Naive thymus-derived CD4-positive, alpha-beta T cell (primary cell): ENCODE measurements at regions not wholly inside any gene's neighbourhood (a gene's known extent, or its start where the extent isn't known, plus 50 kb on each side); places are given as distances from the start of the nearest gene placed in this dataset.

Experiments
- ATAC-seq: fragments of 150-1000 bp; cut with Tn5 transposase; 2 replicates; pipeline ENCODE4 v1.10.0; 2021; ENCODE audit warnings: mild to moderate bottlenecking, moderate library complexity
- CTCF ChIA-PET: fragments of 350-600 bp; sonication (Branson Sonifier 250); formaldehyde crosslinking; loops from one replicate; lab custom pipeline; 2021; ENCODE audit warnings: antibody characterized with exemption; lab: Charles Lee
- POLR2A ChIA-PET: fragments of 350-600 bp; sonication (Branson Sonifier 250); formaldehyde crosslinking; loops from one replicate; lab custom pipeline; 2021; ENCODE audit warnings: antibody characterized with exemption, inconsistent platforms; lab: Charles Lee
- DNase-seq, 9 donors: peaks; one replicate each; pipeline versions ENCODE4 v3.0.0 to v3.0.0-alpha.2; 2020 to 2022; ENCODE audit warnings: mixed read lengths in 1 of 9
- H3K27ac ChIP-seq: one replicate; pipeline ENCODE4 v1.7.0; 2013; ENCODE audit warnings: mild to moderate bottlenecking, low read depth, low read length, moderate library complexity
- H3K27me3 ChIP-seq, 2 donors: one replicate each; pipeline ENCODE4 v1.7.0; 2013; ENCODE audit warnings: low read length in 2 of 2, mild to moderate bottlenecking in 2 of 2, moderate library complexity in 2 of 2; ENCODE audit not compliant: control insufficient read depth in 2 of 2, insufficient read depth in 2 of 2
- H3K36me3 ChIP-seq, 3 experiments: 1 replicate in 2 of 3; 2 replicates in 1 of 3; pipeline ENCODE4 v1.7.0; 2013; ENCODE audit warnings: low read length in 3 of 3, mild to moderate bottlenecking in 3 of 3, moderate library complexity in 1 of 3; ENCODE audit not compliant: insufficient read depth in 3 of 3, control insufficient read depth in 2 of 3
- H3K4me1 ChIP-seq, 2 donors: one replicate each; pipeline ENCODE4 v1.7.0; 2013; ENCODE audit warnings: low read length in 2 of 2, mild to moderate bottlenecking in 2 of 2, moderate library complexity in 1 of 2; ENCODE audit not compliant: control insufficient read depth in 2 of 2, insufficient read depth in 2 of 2
- H3K4me3 ChIP-seq: 2 replicates; pipeline ENCODE4 v1.7.0; 2013; ENCODE audit warnings: mild to moderate bottlenecking, low read length
- H3K9me3 ChIP-seq, 3 experiments: 1 replicate in 2 of 3; 2 replicates in 1 of 3; pipeline ENCODE4 v1.7.0; 2013; ENCODE audit warnings: low read length in 3 of 3; ENCODE audit not compliant: control insufficient read depth in 2 of 3
- H3K27ac Mint-ChIP-seq, 9 donors: one replicate each; pipeline ENCODE4 v1.8.0; 2020 to 2022; ENCODE audit warnings: mixed read lengths in 9 of 9, mild to moderate bottlenecking in 8 of 9, moderate library complexity in 5 of 9, inconsistent platforms in 2 of 9
- H3K27me3 Mint-ChIP-seq, 5 donors: one replicate each; pipeline ENCODE4 v1.8.0; 2021 to 2022; ENCODE audit warnings: mixed read lengths in 5 of 5, mild to moderate bottlenecking in 1 of 5
- H3K36me3 Mint-ChIP-seq, 5 donors: one replicate each; pipeline ENCODE4 v1.8.0; 2020 to 2022; ENCODE audit warnings: mixed read lengths in 5 of 5, mild to moderate bottlenecking in 3 of 5, inconsistent platforms in 1 of 5
- H3K4me1 Mint-ChIP-seq, 7 donors: one replicate each; pipeline ENCODE4 v1.8.0; 2020 to 2022; ENCODE audit warnings: mixed read lengths in 7 of 7, mild to moderate bottlenecking in 3 of 7, inconsistent platforms in 1 of 7
- H3K4me3 Mint-ChIP-seq, 10 donors: one replicate each; pipeline ENCODE4 v1.8.0; 2020 to 2022; ENCODE audit warnings: mild to moderate bottlenecking in 10 of 10, mixed read lengths in 10 of 10, moderate library complexity in 6 of 10, inconsistent platforms in 2 of 10
- H3K9me3 Mint-ChIP-seq, 11 donors: one replicate each; pipeline ENCODE4 v1.8.0; 2020 to 2022; ENCODE audit warnings: mixed read lengths in 11 of 11, mild to moderate bottlenecking in 4 of 11, inconsistent platforms in 1 of 11, moderate library complexity in 1 of 11
- intact Hi-C, 2 donors: fragments of 100-400 bp; cut with micrococcal nuclease; formaldehyde crosslinking; loops; one replicate each; pipeline ENCODE4 v1.15.1; 2023

GRCh38 chr3:23656199-23656598 lies 149.6 kb upstream of the UBE2E1 start:
- POLR2A ChIA-PET, result no interaction called here
- Histone ChIP-seq H3K27me3 (no peaks in the 10 kb centered on the region), H3K4me1 (no peaks in the 10 kb centered on the region), H3K36me3 (no peaks in the 10 kb centered on the region), H3K4me3 (no peak overlapping the region), H3K27ac (no peak overlapping the region), H3K9me3 (peaks cover 0 to 5% (median 0%) of the 10 kb centered on the region in 3 experiments)
- no peak overlapping the region for H3K4me3 Mint-ChIP-seq
- no peak for DNase-seq
- no peak for ATAC-seq
- CTCF ChIA-PET, result no interaction called here
- peaks cover 2 to 11% (median 9%) of the 10 kb centered on the region in 5 donors for H3K27me3 Mint-ChIP-seq
- intact Hi-C loops, result no loop called here
- H3K9me3 Mint-ChIP-seq, result peaks cover 0 to 10% (median 5%) of the 10 kb centered on the region in 11 donors
- no peak overlapping the region for H3K27ac Mint-ChIP-seq
- H3K36me3 Mint-ChIP-seq, result peaks cover 0 to 7% (median 0%) of the 10 kb centered on the region in 5 donors
- peaks cover 0 to 14% (median 9%) of the 10 kb centered on the region in 7 donors for H3K4me1 Mint-ChIP-seq

- ChIA-PET CTCF (interaction anchor here (0.7 kb wide), 1 partner anchor 492 kb away, joined by 4 read pairs; no protein-coding TSS in a partner anchor), POLR2A (no interaction called here)
- no peak overlapping the region for H3K27ac Mint-ChIP-seq
- H3K4me3 Mint-ChIP-seq, result no peak overlapping the region
- ATAC-seq (no peak), DNase-seq (no peak)
- Histone ChIP-seq H3K36me3 (no peaks in the 10 kb centered on the region), H3K27me3 (no peaks in the 10 kb centered on the region), H3K4me3 (no peak overlapping the region), H3K9me3 (peaks cover 0 to 5% (median 0%) of the 10 kb centered on the region in 3 experiments), H3K27ac (no peak overlapping the region), H3K4me1 (no peaks in the 10 kb centered on the region)
- intact Hi-C loops, result no loop called here
- H3K27me3 Mint-ChIP-seq, result peaks cover 8 to 11% (median 9%) of the 10 kb centered on the region in 5 donors
- H3K4me1 Mint-ChIP-seq, result peaks cover 0 to 14% (median 9%) of the 10 kb centered on the region in 7 donors
- H3K36me3 Mint-ChIP-seq, result peaks cover 0 to 7% (median 0%) of the 10 kb centered on the region in 5 donors
- H3K9me3 Mint-ChIP-seq, result peaks cover 0 to 10% (median 4%) of the 10 kb centered on the region in 11 donors
Observed at GRCh38 chr3:23656821-23657220, 148.9 kb upstream of the UBE2E1 start.

- POLR2A ChIA-PET, result interaction anchor here (0.6 kb wide), 1 partner anchor 111 kb away, joined by 3 read pairs; no protein-coding TSS in a partner anchor
- Mint-ChIP-seq H3K36me3 (peaks cover 0 to 7% (median 0%) of the 10 kb centered on the region in 5 donors), H3K27ac (no peak overlapping the region), H3K9me3 (peaks cover 0 to 10% (median 4%) of the 10 kb centered on the region in 11 donors), H3K4me1 (peaks cover 0 to 14% (median 9%) of the 10 kb centered on the region in 7 donors), H3K4me3 (no peak overlapping the region), H3K27me3 (peaks cover 8 to 12% (median 10%) of the 10 kb centered on the region in 5 donors)
- Histone ChIP-seq H3K4me1 (no peaks in the 10 kb centered on the region), H3K27ac (no peak overlapping the region), H3K9me3 (peaks cover 0 to 5% (median 0%) of the 10 kb centered on the region in 3 experiments), H3K36me3 (no peaks in the 10 kb centered on the region), H3K27me3 (no peaks in the 10 kb centered on the region), H3K4me3 (no peak overlapping the region)
- ATAC-seq (no peak), DNase-seq (no peak)
- CTCF ChIA-PET, result no interaction called here
- intact Hi-C loops, result no loop called here
Observed at GRCh38 chr3:23657647-23658046, 148.1 kb upstream of the UBE2E1 start.

- Histone ChIP-seq H3K27me3 (no peaks in the 10 kb centered on the region), H3K4me1 (no peaks in the 10 kb centered on the region), H3K4me3 (no peak overlapping the region), H3K9me3 (peaks cover 0 to 5% (median 0%) of the 10 kb centered on the region in 3 experiments), H3K36me3 (no peaks in the 10 kb centered on the region), H3K27ac (no peak overlapping the region)
- DNase-seq, result no peak
- ChIA-PET POLR2A (no interaction called here), CTCF (interaction anchor here (0.7 kb wide), 1 partner anchor 53 kb away, joined by 3 read pairs; no protein-coding TSS in a partner anchor)
- Mint-ChIP-seq H3K4me1 (peaks cover 0 to 10% (median 3%) of the 10 kb centered on the region in 7 donors), H3K27ac (no peak overlapping the region), H3K36me3 (peaks cover 0 to 5% (median 0%) of the 10 kb centered on the region in 5 donors), H3K27me3 (peaks cover 8 to 14% (median 10%) of the 10 kb centered on the region in 5 donors), H3K4me3 (no peak overlapping the region), H3K9me3 (peaks cover 0 to 10% (median 4%) of the 10 kb centered on the region in 11 donors)
- intact Hi-C loops, result no loop called here
- no peak for ATAC-seq
Observed at GRCh38 chr3:23659274-23659673, 146.5 kb upstream of the UBE2E1 start.

- H3K4me1 Mint-ChIP-seq, result peaks cover 0 to 10% (median 3%) of the 10 kb centered on the region in 7 donors
- no peaks in the 10 kb centered on the region for H3K27me3 ChIP-seq
- peaks cover 0 to 5% (median 0%) of the 10 kb centered on the region in 5 donors for H3K36me3 Mint-ChIP-seq
- H3K27ac Mint-ChIP-seq, result no peak overlapping the region
- peaks cover 0 to 10% (median 4%) of the 10 kb centered on the region in 11 donors for H3K9me3 Mint-ChIP-seq
- POLR2A ChIA-PET, result no interaction called here
- H3K4me1 ChIP-seq, result no peaks in the 10 kb centered on the region
- DNase-seq (no peak), ATAC-seq (no peak)
- CTCF ChIA-PET, result no interaction called here
- H3K36me3 ChIP-seq, result no peaks in the 10 kb centered on the region
- no peak overlapping the region for H3K27ac ChIP-seq
- H3K27me3 Mint-ChIP-seq, result peaks cover 8 to 14% (median 10%) of the 10 kb centered on the region in 5 donors
- intact Hi-C loops, result no loop called here
- peaks cover 0 to 5% (median 0%) of the 10 kb centered on the region in 3 experiments for H3K9me3 ChIP-seq
- H3K4me3 Mint-ChIP-seq, result no peak overlapping the region
- no peak overlapping the region for H3K4me3 ChIP-seq
Observed at GRCh38 chr3:23659840-23660430, 145.8 kb upstream of the UBE2E1 start.

GRCh38 chr3:23662079-23662617 lies 143.6 kb upstream of the UBE2E1 start:
- DNase-seq (no peak), ATAC-seq (no peak)
- no peak overlapping the region for H3K4me3 Mint-ChIP-seq
- no peak overlapping the region for H3K27ac Mint-ChIP-seq
- H3K4me1 Mint-ChIP-seq, result peaks cover 0 to 10% (median 3%) of the 10 kb centered on the region in 7 donors
- peaks cover 0 to 14% (median 4%) of the 10 kb centered on the region in 5 donors for H3K27me3 Mint-ChIP-seq
- H3K9me3 ChIP-seq, result no peaks in the 10 kb centered on the region
- H3K27ac ChIP-seq, result no peak overlapping the region
- no peaks in the 10 kb centered on the region for H3K4me1 ChIP-seq
- H3K9me3 Mint-ChIP-seq, result peaks cover 0 to 2% (median 0%) of the 10 kb centered on the region in 11 donors
- intact Hi-C loops, result no loop called here
- POLR2A ChIA-PET, result no interaction called here
- H3K36me3 Mint-ChIP-seq, result no peaks in the 10 kb centered on the region
- CTCF ChIA-PET, result no interaction called here
- no peaks in the 10 kb centered on the region for H3K36me3 ChIP-seq
- H3K4me3 ChIP-seq, result no peak overlapping the region
- no peaks in the 10 kb centered on the region for H3K27me3 ChIP-seq
